Suppressor macrophage treated with lipopolysaccharide for 4 hours (primary cell): ENCODE measurements at regions not wholly inside any gene's neighbourhood (a gene's known extent, or its start where the extent isn't known, plus 50 kb on each side); places are given as distances from the start of the nearest gene placed in this dataset.

Experiments used
- DNase-seq: peaks from one replicate; pipeline ENCODE4 v3.0.0-alpha.2; 2020

DNA sequence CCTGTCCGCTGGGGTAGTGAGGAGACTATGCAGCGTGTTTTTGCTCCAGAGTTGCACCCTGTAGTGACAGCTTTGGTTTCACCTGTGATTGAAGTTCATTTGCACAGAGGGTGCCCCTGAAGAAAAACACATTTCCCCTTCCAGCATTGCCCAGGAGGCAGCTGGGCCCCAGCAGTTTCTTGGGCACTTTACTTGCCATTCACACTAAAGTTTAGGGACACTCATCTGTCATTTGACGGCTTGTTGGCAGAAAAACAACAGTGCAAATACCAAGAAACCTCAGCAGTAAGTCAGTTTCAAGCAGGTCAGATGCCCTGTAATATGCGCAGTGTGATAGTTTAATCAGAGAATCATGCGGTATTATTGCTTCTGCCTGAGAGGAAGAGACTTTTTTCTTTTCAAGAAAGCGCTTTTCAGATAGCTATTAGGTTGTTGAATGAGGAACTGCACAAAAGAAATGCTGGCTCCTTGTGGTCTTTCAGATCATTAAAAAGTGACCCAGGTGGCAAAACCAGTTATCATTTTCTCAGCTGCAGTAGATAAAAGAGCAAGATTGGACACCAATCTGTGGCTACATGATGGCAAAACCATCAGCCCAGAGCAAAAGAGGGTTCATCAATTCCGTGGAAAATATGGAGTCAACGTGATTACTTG lies 136.2 kb upstream of the PUM3 start:
- no peak for DNase-seq

GRCh38 chr9:2972475-2972874 lies 128.6 kb upstream of the PUM3 start:
- no peak for DNase-seq

DNA sequence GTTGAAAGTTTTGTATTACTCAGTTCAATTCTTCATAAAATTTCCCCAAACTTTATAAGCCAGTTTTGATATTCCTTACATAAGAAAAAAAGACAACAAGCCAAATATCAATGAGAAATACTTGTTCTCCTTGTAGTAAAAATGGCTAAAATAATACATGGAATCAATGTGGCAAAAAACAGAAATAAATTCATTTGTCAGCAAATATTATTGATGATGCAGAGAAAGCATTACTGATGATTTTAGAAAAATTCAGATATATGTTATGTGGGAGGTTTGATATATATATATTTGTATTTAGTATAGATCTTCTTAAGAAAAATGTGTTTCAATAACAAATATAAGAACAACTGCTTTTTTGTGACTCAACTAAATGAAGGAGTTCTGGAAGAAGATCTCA lies 127.0 kb upstream of the PUM3 start:
- no peak for DNase-seq

DNA sequence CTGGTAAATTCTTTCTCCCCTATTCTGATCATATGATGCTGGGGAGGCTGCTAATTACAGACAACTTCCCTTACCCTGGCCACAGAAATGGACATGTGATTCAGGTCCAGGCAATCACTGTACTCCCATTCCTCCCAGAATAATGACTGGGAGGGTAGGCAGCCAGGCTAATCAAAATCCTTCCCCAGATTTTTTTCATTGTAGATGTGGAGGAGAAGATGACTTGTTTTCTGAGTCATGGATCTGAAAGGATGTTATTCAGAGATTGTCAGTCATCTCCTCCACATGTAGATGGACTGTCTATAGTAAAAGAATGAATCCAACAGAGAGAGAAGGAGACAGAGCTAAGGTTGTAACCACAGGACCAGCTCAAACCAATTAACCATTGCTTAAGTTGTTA lies 123.9 kb upstream of the PUM3 start:
- no peak for DNase-seq

- no peak for DNase-seq
These were observed 122.8 kb upstream of the PUM3 start for GRCh38 chr9:2966565-2967300.

DNA sequence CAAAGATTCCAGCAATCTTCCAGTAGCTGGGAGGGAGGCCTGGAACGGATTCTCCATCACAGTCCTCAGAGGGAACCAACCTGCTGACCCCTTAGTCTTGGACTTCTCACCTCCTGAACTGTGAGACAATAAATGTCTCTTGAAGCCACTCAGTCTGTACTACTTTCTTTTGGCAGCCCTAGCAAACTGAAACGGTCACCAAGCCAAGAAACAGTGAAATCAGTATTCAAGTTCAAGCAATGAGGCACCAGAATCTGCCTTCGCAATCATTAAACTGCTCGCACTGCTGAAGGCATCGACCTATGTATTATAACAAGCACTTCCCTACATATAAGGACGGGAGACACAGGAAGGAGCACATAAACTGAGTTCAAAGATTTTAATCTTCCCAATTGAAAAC lies 120.6 kb upstream of the PUM3 start:
- no peak for DNase-seq

DNA sequence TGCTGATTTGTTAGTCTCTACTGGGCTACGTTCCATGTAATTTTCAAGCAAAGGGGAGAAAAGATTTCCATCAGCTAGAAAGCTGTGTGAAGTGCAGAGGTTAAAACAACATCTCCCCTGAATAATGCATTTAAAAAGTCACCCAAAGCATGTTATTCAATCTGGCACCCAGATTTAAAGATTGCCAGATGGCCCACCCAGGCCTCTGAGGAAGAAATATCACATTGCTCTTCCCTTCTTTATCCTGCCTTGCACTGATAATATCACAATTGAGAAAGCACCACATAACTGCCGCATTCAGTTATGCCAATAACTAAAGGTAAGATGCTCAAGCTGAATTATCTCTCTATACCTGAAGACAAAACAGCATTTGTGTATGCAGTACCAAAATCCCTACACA lies 119.4 kb upstream of the PUM3 start:
- DNase-seq: no peak

- peak; percentile 7 for DNase-seq
These were observed 118.7 kb upstream of the PUM3 start for GRCh38 chr9:2962471-2963172.

GRCh38 chr9:2958219-2958618 lies 114.3 kb upstream of the PUM3 start:
- DNase-seq: no peak

DNA sequence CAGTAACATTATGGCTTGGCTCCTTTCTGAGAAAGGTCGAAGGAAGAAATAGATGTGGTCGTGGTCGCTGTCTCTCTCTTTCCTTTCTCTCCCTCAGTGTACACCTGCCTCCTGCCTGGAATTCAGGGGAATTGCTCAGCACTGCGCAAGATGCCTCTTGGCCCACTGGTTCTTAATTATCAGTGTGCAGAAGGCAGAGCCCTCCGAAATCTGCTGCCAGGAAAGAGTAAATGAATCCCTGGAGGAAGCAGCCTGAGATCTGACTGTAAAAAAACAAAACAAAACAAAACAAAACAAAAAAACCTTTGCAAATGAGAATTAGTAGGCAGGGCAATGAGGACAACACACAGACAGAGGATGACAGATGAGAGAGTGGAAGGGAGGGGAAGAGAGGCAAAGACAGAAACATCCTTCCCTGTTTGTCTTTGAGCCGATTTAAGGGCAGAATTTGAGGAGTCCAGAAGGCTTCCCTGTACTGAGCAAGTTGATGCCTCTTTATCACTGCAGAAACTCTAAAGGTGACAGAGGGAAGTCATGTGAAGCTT lies 113.8 kb upstream of the PUM3 start:
- DNase-seq: no peak

GRCh38 chr9:2955575-2955974 lies 111.7 kb upstream of the PUM3 start:
- no peak for DNase-seq

- DNase-seq: no peak
These were observed 95.5 kb upstream of the PUM3 start for GRCh38 chr9:2939368-2939767.

DNA sequence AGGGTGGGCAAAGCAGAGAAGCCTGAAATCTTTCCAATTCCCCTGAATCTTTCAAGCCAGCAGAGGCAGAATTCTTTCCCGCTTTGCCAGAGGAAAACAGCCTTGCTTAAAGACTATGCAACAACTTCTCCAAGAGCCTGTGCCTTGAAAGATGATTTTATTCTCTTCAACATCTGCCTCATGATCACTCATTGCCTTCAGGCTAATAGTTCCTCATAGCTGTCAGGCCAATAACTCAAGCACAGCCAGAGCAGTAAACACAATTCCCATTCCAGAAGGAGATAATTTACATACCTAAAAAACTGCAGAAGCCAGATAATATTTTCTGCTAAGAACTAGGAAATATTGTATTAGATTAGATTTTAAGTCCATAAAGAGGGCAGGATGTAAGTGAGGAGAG lies 92.3 kb upstream of the PUM3 start:
- no peak for DNase-seq

DNA sequence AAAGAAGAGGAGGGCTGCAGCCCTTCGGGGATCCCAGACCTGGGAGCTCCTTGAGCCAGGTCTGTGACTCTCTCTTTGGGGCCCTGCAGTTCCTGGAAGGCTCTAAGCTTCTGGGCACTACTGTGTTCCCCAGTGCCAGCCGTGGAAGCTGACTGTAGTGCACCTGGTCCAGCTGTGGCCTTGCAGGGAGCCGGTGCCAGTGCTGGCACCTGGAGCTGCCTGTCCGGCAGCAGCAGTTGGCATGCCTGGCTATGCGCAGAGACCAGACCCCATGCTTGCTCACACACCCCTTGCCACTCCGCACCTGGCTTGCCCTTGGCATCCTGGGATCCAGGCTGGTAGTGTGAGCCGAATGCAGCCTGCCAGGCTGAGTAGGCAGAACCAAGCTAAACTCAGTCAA lies 91.0 kb upstream of the PUM3 start:
- no peak for DNase-seq

GRCh38 chr9:2934241-2934650 lies 90.4 kb upstream of the PUM3 start:
- no peak for DNase-seq

DNA sequence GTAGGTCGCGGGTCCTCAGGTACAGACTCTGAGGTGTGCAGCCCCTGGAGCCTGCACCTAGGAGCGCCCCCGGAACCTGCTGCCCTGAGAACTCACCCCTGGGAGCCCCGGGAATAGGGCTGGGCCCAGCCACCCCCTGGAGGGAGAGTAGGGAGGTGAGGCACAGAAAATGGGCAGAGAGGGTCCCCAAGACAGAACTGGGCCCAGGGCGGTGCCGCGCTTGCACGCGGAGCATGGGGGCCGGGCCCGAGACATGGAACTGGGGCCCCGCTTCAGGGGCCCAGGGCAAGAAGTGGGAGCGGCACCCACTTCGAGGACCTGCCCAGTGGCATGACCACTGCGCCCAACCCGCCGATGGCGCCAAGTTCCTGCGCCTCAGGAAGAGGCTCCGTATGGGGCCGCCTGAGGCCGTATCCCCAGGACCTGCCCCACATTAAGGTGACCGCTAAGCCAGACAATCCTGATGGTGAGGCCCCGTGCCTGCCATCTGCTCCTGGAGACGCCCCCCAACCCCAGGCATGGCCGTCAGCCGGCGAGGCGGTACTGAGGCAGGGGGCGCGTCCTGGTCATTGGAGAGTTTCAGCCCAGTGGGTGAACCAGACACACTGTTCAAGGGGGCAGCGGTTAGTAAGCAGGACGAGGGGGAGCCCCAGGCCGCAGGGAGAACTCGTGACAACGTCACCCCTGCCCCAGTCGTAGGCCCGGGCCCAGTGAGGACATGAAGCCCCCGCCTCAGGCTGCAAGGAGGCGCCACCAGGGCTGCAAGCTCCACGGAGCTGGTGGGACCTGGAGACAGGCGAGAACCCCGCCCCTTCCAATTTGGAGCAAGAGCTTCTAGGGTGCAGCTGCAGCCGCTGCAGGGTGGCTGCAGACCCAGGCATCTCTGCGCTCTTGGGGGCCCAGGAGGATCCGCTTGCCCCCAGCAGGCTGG lies 89.5 kb upstream of the PUM3 start:
- DNase-seq: no peak

DNA sequence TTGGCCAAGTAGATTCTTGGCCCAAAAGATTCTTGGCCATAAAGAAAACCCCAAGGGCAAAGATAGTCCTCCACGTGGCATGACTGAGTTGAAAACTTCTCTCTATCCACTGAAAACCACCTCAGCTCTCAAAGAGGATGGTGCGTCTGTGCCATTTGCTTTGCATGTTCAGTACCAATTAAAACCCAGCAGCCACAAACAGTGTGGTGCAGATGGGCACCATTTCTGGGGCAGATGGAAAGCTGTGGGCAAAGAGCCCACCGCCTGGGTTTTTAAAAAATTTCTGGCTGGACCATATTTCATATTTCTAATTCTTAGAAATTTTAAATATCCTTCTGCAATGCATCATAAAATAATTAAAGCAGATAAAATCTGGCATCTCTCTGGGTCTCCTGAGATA lies 84.5 kb upstream of the PUM3 start:
- DNase-seq: no peak

- DNase-seq: no peak
These were observed 81.1 kb upstream of the PUM3 start for GRCh38 chr9:2925016-2925415.

DNA sequence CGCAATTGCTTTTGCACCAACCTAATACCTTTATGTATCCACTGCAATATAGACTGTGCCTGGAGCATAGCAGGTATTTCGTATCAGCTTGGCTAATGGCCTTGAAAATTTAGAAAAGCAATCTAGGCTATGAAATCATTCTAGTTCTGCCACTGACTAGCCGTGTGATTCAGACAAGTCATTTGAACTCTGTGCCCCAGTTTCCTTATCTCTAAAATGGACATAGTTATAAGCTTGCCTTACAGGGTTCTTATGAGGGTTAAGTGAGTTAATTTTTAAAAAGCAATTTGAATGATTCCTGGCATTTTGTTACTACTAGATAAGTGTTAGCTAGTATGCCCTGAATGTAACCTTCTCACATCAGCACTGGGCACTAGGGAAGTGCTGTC lies 80.5 kb upstream of the PUM3 start:
- DNase-seq: no peak

- no peak for DNase-seq
These were observed 80.0 kb upstream of the PUM3 start for GRCh38 chr9:2923766-2924379.

DNA sequence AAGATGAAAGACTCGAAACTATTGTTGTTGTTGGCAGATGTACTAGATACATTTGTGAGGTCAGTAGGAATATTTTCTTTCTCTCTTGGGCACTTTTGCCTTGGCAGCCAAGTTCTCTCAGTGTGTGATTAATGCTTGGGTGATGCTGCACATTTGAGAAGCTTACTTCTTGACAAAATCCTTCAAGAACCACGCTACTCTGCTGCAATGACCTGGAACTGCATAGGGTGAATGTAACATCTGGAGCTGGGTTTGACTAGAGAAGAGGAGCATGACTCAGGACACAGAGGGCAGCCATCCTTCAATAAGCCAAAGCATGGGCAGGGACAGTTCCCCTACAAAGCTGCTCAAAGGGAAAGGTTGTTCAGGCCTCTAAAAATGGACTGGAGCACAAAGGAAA lies 75.5 kb upstream of the PUM3 start:
- DNase-seq: no peak

- DNase-seq: no peak
These were observed 72.6 kb upstream of the PUM3 start for GRCh38 chr9:2916382-2916985.
